ENCODE measurements at regions not wholly inside any gene's neighbourhood (a gene's known extent, or its start where the extent isn't known, plus 50 kb on each side); places are given as distances from the start of the nearest gene placed in this dataset.

GRCh38 chr15:39285071-39285470 is 295.8 kb upstream of the THBS1 start:
- TF ChIP-seq, protein P1, sequence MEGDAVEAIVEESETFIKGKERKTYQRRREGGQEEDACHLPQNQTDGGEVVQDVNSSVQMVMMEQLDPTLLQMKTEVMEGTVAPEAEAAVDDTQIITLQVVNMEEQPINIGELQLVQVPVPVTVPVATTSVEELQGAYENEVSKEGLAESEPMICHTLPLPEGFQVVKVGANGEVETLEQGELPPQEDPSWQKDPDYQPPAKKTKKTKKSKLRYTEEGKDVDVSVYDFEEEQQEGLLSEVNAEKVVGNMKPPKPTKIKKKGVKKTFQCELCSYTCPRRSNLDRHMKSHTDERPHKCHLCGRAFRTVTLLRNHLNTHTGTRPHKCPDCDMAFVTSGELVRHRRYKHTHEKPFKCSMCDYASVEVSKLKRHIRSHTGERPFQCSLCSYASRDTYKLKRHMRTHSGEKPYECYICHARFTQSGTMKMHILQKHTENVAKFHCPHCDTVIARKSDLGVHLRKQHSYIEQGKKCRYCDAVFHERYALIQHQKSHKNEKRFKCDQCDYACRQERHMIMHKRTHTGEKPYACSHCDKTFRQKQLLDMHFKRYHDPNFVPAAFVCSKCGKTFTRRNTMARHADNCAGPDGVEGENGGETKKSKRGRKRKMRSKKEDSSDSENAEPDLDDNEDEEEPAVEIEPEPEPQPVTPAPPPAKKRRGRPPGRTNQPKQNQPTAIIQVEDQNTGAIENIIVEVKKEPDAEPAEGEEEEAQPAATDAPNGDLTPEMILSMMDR (IDR thresholded peaks at IDR 0.05; ENCODE audit: low read depth, low read length): no peak
- no peak for TF ChIP-seq EZH2phosphoT487 (IDR thresholded peaks at IDR 0.05; ENCODE audit: low read depth)

Data from OCI-LY3 (cell line).